ENCODE measurements at regions not wholly inside any gene's neighbourhood (a gene's known extent, or its start where the extent isn't known, plus 50 kb on each side); places are given as distances from the start of the nearest gene placed in this dataset.

DNA sequence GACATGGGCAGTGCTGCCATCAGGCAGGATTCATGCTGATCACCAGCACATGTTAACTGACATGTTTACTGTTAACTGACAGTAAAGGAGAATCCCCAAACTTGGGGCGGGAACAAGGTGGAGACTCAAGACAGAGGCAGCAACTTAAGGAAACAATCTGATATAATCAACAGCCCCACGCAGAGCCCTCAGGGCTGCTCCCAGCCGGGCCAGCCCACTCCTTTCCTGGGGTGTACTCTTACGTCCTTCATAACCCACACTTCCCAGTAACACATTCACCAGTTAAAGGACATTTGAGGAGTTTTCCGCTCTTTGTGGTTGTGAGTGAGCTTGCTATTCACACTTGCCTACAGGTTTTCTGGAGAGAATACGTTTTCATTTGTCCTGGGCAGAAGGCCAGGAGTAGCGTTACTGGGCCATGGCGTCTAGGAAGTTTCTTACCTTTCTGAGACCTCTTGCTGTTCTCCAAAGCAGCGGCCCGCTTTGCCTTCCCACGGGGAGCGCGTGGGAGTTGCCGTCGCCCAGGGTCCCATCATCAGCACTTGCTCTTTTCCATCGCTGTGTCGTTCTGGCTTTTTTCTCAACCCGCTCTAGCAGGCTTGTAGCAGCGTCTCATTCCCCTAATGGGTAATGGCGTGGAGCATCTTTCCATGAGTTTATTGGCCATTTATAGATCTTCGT, 56.4 kb downstream of the FOXF2 start:
- TF ChIP-seq, protein P1, sequence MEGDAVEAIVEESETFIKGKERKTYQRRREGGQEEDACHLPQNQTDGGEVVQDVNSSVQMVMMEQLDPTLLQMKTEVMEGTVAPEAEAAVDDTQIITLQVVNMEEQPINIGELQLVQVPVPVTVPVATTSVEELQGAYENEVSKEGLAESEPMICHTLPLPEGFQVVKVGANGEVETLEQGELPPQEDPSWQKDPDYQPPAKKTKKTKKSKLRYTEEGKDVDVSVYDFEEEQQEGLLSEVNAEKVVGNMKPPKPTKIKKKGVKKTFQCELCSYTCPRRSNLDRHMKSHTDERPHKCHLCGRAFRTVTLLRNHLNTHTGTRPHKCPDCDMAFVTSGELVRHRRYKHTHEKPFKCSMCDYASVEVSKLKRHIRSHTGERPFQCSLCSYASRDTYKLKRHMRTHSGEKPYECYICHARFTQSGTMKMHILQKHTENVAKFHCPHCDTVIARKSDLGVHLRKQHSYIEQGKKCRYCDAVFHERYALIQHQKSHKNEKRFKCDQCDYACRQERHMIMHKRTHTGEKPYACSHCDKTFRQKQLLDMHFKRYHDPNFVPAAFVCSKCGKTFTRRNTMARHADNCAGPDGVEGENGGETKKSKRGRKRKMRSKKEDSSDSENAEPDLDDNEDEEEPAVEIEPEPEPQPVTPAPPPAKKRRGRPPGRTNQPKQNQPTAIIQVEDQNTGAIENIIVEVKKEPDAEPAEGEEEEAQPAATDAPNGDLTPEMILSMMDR (conservative IDR thresholded peaks at IDR 0.05; ENCODE audit: low read depth, low read length): no peak
- TF ChIP-seq CEBPB (IDR thresholded peaks at IDR 0.05; ENCODE audit: low read depth, low read length) (no peak), POLR2A (IDR thresholded peaks at IDR 0.05; ENCODE audit: low read depth, low read length) (no peak), RFX5 (IDR thresholded peaks at IDR 0.05; ENCODE audit: low read depth, low read length) (no peak), FOS (IDR thresholded peaks at IDR 0.05; ENCODE audit: low read depth, low read length) (no peak), MAFK (IDR thresholded peaks at IDR 0.05; ENCODE audit: low read depth, low read length) (no peak), MAZ (IDR thresholded peaks at IDR 0.05; ENCODE audit: borderline replicate concordance, low read depth, low read length) (no peak)

Data from IMR-90 (cell line).